ENCODE measurements at regions not wholly inside any gene's neighbourhood (a gene's known extent, or its start where the extent isn't known, plus 50 kb on each side); places are given as distances from the start of the nearest gene placed in this dataset.

GRCh38 chrX:69073241-69073640 lies 92.0 kb downstream of the PJA1 start:
- no peaks in the 10 kb centered on the region for H3K4me1 ChIP-seq (ENCODE audit: control insufficient read depth, insufficient read depth, low read length, poor library complexity, severe bottlenecking)
- H3K36me3 ChIP-seq (ENCODE audit: control insufficient read depth, insufficient read depth, low read length): no peaks in the 10 kb centered on the region
- H3K9me3 ChIP-seq (ENCODE audit: control insufficient read depth, low read length): no peaks in the 10 kb centered on the region
- no peak overlapping the region for H3K4me3 ChIP-seq (ENCODE audit: insufficient read depth, low read depth, low read length, poor library complexity, severe bottlenecking)
- no peak overlapping the region for H3K27ac ChIP-seq (ENCODE audit: insufficient read depth, low read length, poor library complexity, severe bottlenecking)
- H3K27me3 ChIP-seq (replicated peaks; ENCODE audit: control insufficient read depth, insufficient read depth, low read length, poor library complexity, severe bottlenecking): no peaks in the 10 kb centered on the region
- DNase-seq: no peak

DNA sequence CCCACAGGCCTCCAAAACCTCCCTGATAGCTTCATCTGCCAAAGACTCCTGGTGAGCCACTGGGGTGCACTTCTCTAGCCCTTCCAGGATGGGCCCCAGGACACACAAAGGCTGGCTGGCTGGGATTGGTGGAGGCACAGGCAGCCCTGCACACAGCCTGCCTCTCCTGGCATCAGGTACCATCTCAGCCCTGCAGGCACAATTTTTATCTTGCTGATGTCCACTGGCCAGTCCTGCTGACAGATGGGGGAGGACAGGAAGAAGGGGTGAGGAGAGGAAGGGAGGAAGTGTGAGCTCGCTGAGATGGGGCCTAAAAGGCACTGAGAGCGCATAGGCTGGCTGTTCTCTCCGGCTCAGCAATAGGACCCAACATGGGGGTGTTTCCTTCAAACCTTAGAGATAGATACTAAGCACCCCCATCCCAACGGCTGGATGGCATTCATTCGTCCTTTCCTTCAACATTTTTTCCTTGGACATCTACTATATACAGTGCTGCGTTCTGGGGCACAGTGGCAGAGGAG lies 92.7 kb downstream of the PJA1 start:
- Histone ChIP-seq H3K27ac (ENCODE audit: insufficient read depth, low read length, poor library complexity, severe bottlenecking) (no peak overlapping the region), H3K4me3 (ENCODE audit: insufficient read depth, low read depth, low read length, poor library complexity, severe bottlenecking) (no peak overlapping the region)

DNA sequence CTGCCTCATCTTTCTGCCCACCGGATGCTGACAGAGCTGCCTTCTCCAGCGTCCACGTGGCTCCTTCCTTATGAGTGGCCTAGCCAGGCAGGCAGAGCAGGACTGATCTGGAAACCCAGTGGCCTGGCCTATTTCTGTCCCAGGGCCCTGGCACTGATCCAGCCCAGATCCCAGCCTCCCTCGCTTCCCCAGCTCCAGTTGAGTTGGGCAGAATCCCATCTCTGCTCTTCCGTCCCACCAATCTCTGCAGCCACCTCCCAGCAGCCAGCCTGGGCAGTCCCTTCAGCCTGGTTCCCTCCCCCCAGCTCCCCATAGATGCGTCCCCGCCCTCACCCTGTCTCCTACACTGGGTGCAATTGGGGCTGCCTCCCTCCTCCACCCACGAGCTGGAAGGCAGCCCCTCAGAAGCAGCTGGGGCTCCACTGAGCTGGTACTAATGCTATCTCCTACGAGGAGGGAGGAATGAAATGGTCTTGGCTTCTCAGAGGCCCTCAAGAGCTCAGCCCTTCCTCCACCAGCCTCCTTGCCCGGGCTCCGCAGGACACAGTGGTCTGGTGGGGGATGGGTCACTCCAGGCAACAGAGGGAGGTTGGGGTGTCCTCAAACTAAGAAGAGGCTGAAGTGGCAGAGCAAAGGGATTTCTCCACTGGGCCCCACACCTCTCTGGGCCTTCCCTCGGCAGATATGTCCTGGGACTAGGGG lies 94.2 kb downstream of the PJA1 start:
- Histone ChIP-seq H3K36me3 (ENCODE audit: control insufficient read depth, insufficient read depth, low read length) (no peaks in the 10 kb centered on the region), H3K9me3 (ENCODE audit: control insufficient read depth, low read length) (no peaks in the 10 kb centered on the region), H3K4me1 (ENCODE audit: control insufficient read depth, insufficient read depth, low read length, poor library complexity, severe bottlenecking) (no peaks in the 10 kb centered on the region), H3K4me3 (ENCODE audit: insufficient read depth, low read depth, low read length, poor library complexity, severe bottlenecking) (no peak overlapping the region), H3K27ac (ENCODE audit: insufficient read depth, low read length, poor library complexity, severe bottlenecking) (no peak overlapping the region), H3K27me3 (replicated peaks; ENCODE audit: control insufficient read depth, insufficient read depth, low read length, poor library complexity, severe bottlenecking) (no peaks in the 10 kb centered on the region)
- no peak for DNase-seq

More for the DNA sequence above, 92.7 kb downstream of the PJA1 start:
- Histone ChIP-seq H3K9me3 (ENCODE audit: control insufficient read depth, low read length) (no peaks in the 10 kb centered on the region), H3K36me3 (ENCODE audit: control insufficient read depth, insufficient read depth, low read length) (no peaks in the 10 kb centered on the region), H3K4me1 (ENCODE audit: control insufficient read depth, insufficient read depth, low read length, poor library complexity, severe bottlenecking) (no peaks in the 10 kb centered on the region), H3K27me3 (replicated peaks; ENCODE audit: control insufficient read depth, insufficient read depth, low read length, poor library complexity, severe bottlenecking) (no peaks in the 10 kb centered on the region)
- DNase-seq: no peak

- Histone ChIP-seq H3K4me1 (ENCODE audit: control insufficient read depth, insufficient read depth, low read length, poor library complexity, severe bottlenecking) (no peaks in the 10 kb centered on the region), H3K27ac (ENCODE audit: insufficient read depth, low read length, poor library complexity, severe bottlenecking) (no peak overlapping the region), H3K4me3 (ENCODE audit: insufficient read depth, low read depth, low read length, poor library complexity, severe bottlenecking) (no peak overlapping the region), H3K27me3 (replicated peaks; ENCODE audit: control insufficient read depth, insufficient read depth, low read length, poor library complexity, severe bottlenecking) (no peaks in the 10 kb centered on the region), H3K9me3 (ENCODE audit: control insufficient read depth, low read length) (no peaks in the 10 kb centered on the region), H3K36me3 (ENCODE audit: control insufficient read depth, insufficient read depth, low read length) (no peaks in the 10 kb centered on the region)
- DNase-seq: no peak
Observed at GRCh38 chrX:69069876-69070275, 95.4 kb downstream of the PJA1 start.

DNA sequence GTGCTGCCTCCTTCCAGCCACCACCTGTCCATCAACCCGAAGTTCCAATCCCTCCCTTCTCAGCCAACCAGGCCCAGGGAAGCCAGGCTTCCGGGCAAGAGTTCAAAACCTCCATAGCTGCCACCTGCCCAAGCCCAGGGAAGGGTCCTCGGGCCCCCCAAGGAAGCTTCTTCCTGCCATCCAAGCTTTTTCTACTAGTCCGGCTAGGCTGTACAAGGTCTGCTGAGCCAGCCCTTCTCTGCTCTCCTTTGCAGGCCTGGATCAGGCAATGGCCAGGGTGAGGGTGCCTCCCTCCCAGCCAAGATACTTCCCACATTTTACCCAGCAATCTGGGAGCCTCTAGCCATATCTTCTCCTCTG lies 96.2 kb downstream of the PJA1 start:
- no peaks in the 10 kb centered on the region for H3K9me3 ChIP-seq (ENCODE audit: control insufficient read depth, low read length)
- no peaks in the 10 kb centered on the region for H3K27me3 ChIP-seq (replicated peaks; ENCODE audit: control insufficient read depth, insufficient read depth, low read length, poor library complexity, severe bottlenecking)
- DNase-seq: no peak
- H3K4me1 ChIP-seq (ENCODE audit: control insufficient read depth, insufficient read depth, low read length, poor library complexity, severe bottlenecking): no peaks in the 10 kb centered on the region
- H3K4me3 ChIP-seq (ENCODE audit: insufficient read depth, low read depth, low read length, poor library complexity, severe bottlenecking): no peak overlapping the region
- no peak overlapping the region for H3K27ac ChIP-seq (ENCODE audit: insufficient read depth, low read length, poor library complexity, severe bottlenecking)
- no peaks in the 10 kb centered on the region for H3K36me3 ChIP-seq (ENCODE audit: control insufficient read depth, insufficient read depth, low read length)

DNA sequence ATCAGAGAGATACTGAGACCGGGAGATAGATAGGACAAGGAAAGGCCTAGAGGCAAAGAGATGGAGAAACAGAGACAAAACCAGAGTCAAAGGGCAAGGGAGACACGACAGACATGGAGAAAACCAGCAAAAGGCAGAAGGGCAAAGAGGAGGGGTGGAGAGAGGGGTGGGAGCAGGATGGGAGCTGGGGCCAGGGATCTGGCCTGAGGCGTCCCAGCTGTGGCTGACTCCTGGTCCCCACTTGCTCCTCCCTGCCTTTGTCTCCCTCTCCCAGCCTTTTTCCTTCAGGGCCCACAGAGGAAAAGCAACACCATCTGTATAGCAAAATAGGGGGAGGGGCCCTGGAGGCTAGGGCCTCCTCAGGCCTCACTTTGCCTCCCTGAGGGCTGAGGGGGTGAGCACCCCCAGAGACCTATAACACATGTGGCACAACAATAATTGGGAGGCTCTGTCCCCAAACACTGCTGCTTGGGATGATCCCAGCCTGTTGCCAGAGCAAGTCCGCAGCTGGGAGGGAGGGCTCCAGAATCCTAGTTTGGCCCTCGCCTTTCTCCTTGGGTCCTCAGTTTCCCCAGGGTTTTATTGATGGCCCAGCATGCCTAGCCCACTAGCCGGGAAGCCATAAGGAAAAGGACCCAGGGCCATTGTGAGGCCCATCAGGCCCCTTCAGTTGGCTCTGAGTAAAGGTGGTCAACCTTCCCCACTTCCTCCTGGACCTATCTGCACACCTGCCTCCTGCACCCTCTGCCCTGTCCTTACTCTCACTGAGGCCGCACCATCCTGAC lies 96.8 kb downstream of the PJA1 start:
- Histone ChIP-seq H3K4me1 (ENCODE audit: control insufficient read depth, insufficient read depth, low read length, poor library complexity, severe bottlenecking) (no peaks in the 10 kb centered on the region), H3K27ac (ENCODE audit: insufficient read depth, low read length, poor library complexity, severe bottlenecking) (no peak overlapping the region), H3K27me3 (replicated peaks; ENCODE audit: control insufficient read depth, insufficient read depth, low read length, poor library complexity, severe bottlenecking) (no peaks in the 10 kb centered on the region), H3K9me3 (ENCODE audit: control insufficient read depth, low read length) (no peaks in the 10 kb centered on the region), H3K4me3 (ENCODE audit: insufficient read depth, low read depth, low read length, poor library complexity, severe bottlenecking) (no peak overlapping the region), H3K36me3 (ENCODE audit: control insufficient read depth, insufficient read depth, low read length) (no peaks in the 10 kb centered on the region)
- DNase-seq: no peak

DNA sequence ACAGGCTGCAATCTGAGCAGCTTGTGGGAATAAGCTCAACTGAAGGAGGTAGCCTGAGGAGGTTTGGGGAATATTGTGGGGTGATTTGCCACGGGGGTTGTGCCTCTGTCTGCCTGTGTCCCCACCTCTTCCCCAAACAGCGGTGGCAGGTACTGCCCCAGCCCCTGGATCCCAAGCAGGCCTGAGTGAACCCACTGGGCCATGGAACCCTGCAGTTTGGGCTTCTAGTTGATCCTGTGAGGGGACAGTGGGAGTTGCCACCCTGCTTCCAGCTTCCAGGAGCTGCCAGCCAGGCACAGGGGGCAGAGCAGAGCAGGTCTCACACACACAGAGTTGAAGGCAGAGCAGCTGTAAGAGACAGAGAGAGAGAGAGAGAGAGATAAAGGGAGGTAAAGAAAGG lies 97.4 kb downstream of the PJA1 start:
- Histone ChIP-seq H3K9me3 (ENCODE audit: control insufficient read depth, low read length) (no peaks in the 10 kb centered on the region), H3K4me3 (ENCODE audit: insufficient read depth, low read depth, low read length, poor library complexity, severe bottlenecking) (no peak overlapping the region), H3K4me1 (ENCODE audit: control insufficient read depth, insufficient read depth, low read length, poor library complexity, severe bottlenecking) (no peaks in the 10 kb centered on the region), H3K36me3 (ENCODE audit: control insufficient read depth, insufficient read depth, low read length) (no peaks in the 10 kb centered on the region), H3K27ac (ENCODE audit: insufficient read depth, low read length, poor library complexity, severe bottlenecking) (no peak overlapping the region), H3K27me3 (replicated peaks; ENCODE audit: control insufficient read depth, insufficient read depth, low read length, poor library complexity, severe bottlenecking) (no peaks in the 10 kb centered on the region)
- DNase-seq: no peak

GRCh38 chrX:69066966-69067525 lies 98.2 kb downstream of the PJA1 start:
- no peak for DNase-seq

GRCh38 chrX:69066021-69066757 lies 99.1 kb downstream of the PJA1 start:
- DNase-seq: no peak

More at GRCh38 chrX:69066966-69067525, 98.2 kb downstream of the PJA1 start:
- no peaks in the 10 kb centered on the region for H3K4me1 ChIP-seq (ENCODE audit: control insufficient read depth, insufficient read depth, low read length, poor library complexity, severe bottlenecking)
- H3K27me3 ChIP-seq (replicated peaks; ENCODE audit: control insufficient read depth, insufficient read depth, low read length, poor library complexity, severe bottlenecking): no peaks in the 10 kb centered on the region
- H3K4me3 ChIP-seq (ENCODE audit: insufficient read depth, low read depth, low read length, poor library complexity, severe bottlenecking): no peak overlapping the region
- H3K36me3 ChIP-seq (ENCODE audit: control insufficient read depth, insufficient read depth, low read length): no peaks in the 10 kb centered on the region
- no peak overlapping the region for H3K27ac ChIP-seq (ENCODE audit: insufficient read depth, low read length, poor library complexity, severe bottlenecking)
- no peaks in the 10 kb centered on the region for H3K9me3 ChIP-seq (ENCODE audit: control insufficient read depth, low read length)

More at GRCh38 chrX:69066021-69066757, 99.1 kb downstream of the PJA1 start:
- no peaks in the 10 kb centered on the region for H3K4me1 ChIP-seq (ENCODE audit: control insufficient read depth, insufficient read depth, low read length, poor library complexity, severe bottlenecking)
- no peaks in the 10 kb centered on the region for H3K27me3 ChIP-seq (replicated peaks; ENCODE audit: control insufficient read depth, insufficient read depth, low read length, poor library complexity, severe bottlenecking)
- H3K9me3 ChIP-seq (ENCODE audit: control insufficient read depth, low read length): no peaks in the 10 kb centered on the region
- H3K36me3 ChIP-seq (ENCODE audit: control insufficient read depth, insufficient read depth, low read length): no peaks in the 10 kb centered on the region
- no peak overlapping the region for H3K4me3 ChIP-seq (ENCODE audit: insufficient read depth, low read depth, low read length, poor library complexity, severe bottlenecking)
- H3K27ac ChIP-seq (ENCODE audit: insufficient read depth, low read length, poor library complexity, severe bottlenecking): no peak overlapping the region
